ENCODE measurements at regions not wholly inside any gene's neighbourhood (a gene's known extent, or its start where the extent isn't known, plus 50 kb on each side); places are given as distances from the start of the nearest gene placed in this dataset.

- TF ChIP-seq CTCF (IDR thresholded peaks at IDR 0.05; ENCODE audit: low read depth, low read length, poor library complexity, severe bottlenecking), result no peak
- TF ChIP-seq EZH2phosphoT487 (IDR thresholded peaks at IDR 0.05; ENCODE audit: borderline replicate concordance, low read length), result no peak
These were observed 204.1 kb downstream of the CNTN3 start for GRCh38 chr3:74410276-74410941.
